ENCODE measurements at regions not wholly inside any gene's neighbourhood (a gene's known extent, or its start where the extent isn't known, plus 50 kb on each side); places are given as distances from the start of the nearest gene placed in this dataset.

- Histone ChIP-seq H3K9ac (replicated peaks in 1 of 4; ENCODE audit: extremely low read depth in 1 of 4, low read depth in 3 of 4, low read length in 3 of 4) (no peak overlapping the region), H2AK5ac (ENCODE audit: low read depth, low read length) (no peak overlapping the region), H3K9me3 (ENCODE audit: insufficient read depth in 2 of 2, low read depth in 1 of 2, low read length in 1 of 2) (peaks cover 0 to 3% of the 10 kb centered on the region in 2 experiments; a peak in 1 of 4 replicates), H3K4me3 (ENCODE audit: extremely low read depth in 1 of 4, insufficient read depth in 2 of 4, low read depth in 3 of 4, low read length in 4 of 4) (no peak overlapping the region), H2BK15ac (ENCODE audit: low read length) (no peak overlapping the region), H4K20me1 (replicated peaks in 1 of 2; ENCODE audit: control insufficient read depth in 1 of 2, insufficient read depth in 2 of 2, low read length in 2 of 2) (no peaks in the 10 kb centered on the region), H2AFZ (ENCODE audit: low read length) (no peak overlapping the region), H4K5ac (ENCODE audit: insufficient read length, low read depth, low read length) (no peak overlapping the region), H2BK120ac (replicated peaks; ENCODE audit: low read depth, low read length) (no peak overlapping the region), H3K23me2 (ENCODE audit: low read depth, low read length) (no peaks in the 10 kb centered on the region), H3K27ac (ENCODE audit: low read depth, low read length) (no peak overlapping the region), H3K79me2 (ENCODE audit: control insufficient read depth in 1 of 2, insufficient read depth in 2 of 2, low read length in 2 of 2) (no peaks in the 10 kb centered on the region), H3K4me2 (ENCODE audit: insufficient read depth in 1 of 2, low read depth in 2 of 2, low read length in 2 of 2) (no peak overlapping the region), H3K4me1 (replicated peaks in 1 of 4; ENCODE audit: control insufficient read depth in 3 of 4, insufficient read depth in 4 of 4, low read length in 3 of 4) (no peaks in the 10 kb centered on the region), H3K18ac (ENCODE audit: extremely low read depth, low read length) (no peak overlapping the region), H4K8ac (ENCODE audit: extremely low read depth, insufficient read depth, low read length) (no peak overlapping the region), H3K14ac (ENCODE audit: insufficient read length) (no peak overlapping the region), H3K36me3 (ENCODE audit: control insufficient read depth in 2 of 4, insufficient read depth in 4 of 4, low read length in 3 of 4) (no peaks in the 10 kb centered on the region), H3K79me1 (ENCODE audit: low read depth, low read length) (no peaks in the 10 kb centered on the region), H2BK12ac (ENCODE audit: low read depth, low read length) (no peak overlapping the region), H3K23ac (ENCODE audit: insufficient read length) (no peak overlapping the region), H2BK20ac (ENCODE audit: low read length) (no peak overlapping the region), H3K27me3 (replicated peaks in 1 of 4; ENCODE audit: control insufficient read depth in 3 of 4, extremely low read depth in 1 of 4, insufficient read depth in 3 of 4, low read length in 3 of 4) (no peaks in the 10 kb centered on the region), H3K4ac (replicated peaks; ENCODE audit: insufficient read length, low read depth, low read length) (no peak overlapping the region), H4K91ac (replicated peaks; ENCODE audit: insufficient read length, low read length) (no peak overlapping the region), H2BK5ac (ENCODE audit: low read depth, low read length) (no peak overlapping the region), H3K56ac (replicated peaks; ENCODE audit: insufficient read length, low read depth, low read length) (no peak overlapping the region)
- WGBS, 2 experiments (ENCODE audit: extremely low coverage in 1 of 2, insufficient coverage in 1 of 2, insufficient read length in 1 of 2, insufficient replicate concordance in 2 of 2, low coverage in 1 of 2, low lambda C conversion rate in 2 of 2, missing lambda C conversion rate in 1 of 2), result 90% methylated on average over 6 of the region's 6 CpGs; no CpG with 5 or more reads in 1 of the 2 experiments
- POLR2A ChIA-PET (ENCODE audit: partially characterized antibody), result no interaction called here
- no peak for FAIRE-seq
- DNase-seq (ENCODE audit: low read depth in 1 of 2, low spot score in 2 of 2), result no peak
- TF ChIP-seq SP4 (IDR thresholded peaks at IDR 0.05; ENCODE audit: low read length), result no peak
- no peak for TF ChIP-seq EGR1 (IDR thresholded peaks at IDR 0.05; ENCODE audit: borderline replicate concordance, low read depth, low read length)
- TF ChIP-seq CHD2 (IDR thresholded peaks at IDR 0.05; ENCODE audit: low read length), result no peak
- CTCF ChIA-PET (ENCODE audit: partially characterized antibody), result no interaction called here
Measured at GRCh38 chr7:94706996-94707740, 51.2 kb upstream of the SGCE start.

Data from H1 (cell line).